SKM-1 (cell line): ENCODE measurements at regions not wholly inside any gene's neighbourhood (a gene's known extent, or its start where the extent isn't known, plus 50 kb on each side); places are given as distances from the start of the nearest gene placed in this dataset.
"Not testable (repeated sequence)": the region's sequence is repeated elsewhere in the genome, so short reads cannot be mapped to it uniquely, and the experiment has no call there.

ENCODE experiments used
- DNase-seq: peaks from one replicate; lab custom pipeline; 2025; ENCODE audit not compliant: unreplicated experiment; lab: John Stamatoyannopoulos, UW

- no peak for DNase-seq
Observed at GRCh38 chr6:12474167-12475140, 184.3 kb downstream of the EDN1 start.

- DNase-seq = no peak
Observed at GRCh38 chr6:12476484-12476883, 186.3 kb downstream of the EDN1 start.

GRCh38 chr6:12477616-12478015, 187.5 kb downstream of the EDN1 start:
- no peak for DNase-seq

GRCh38 chr6:12478921-12479320, 188.8 kb downstream of the EDN1 start:
- no peak for DNase-seq

- no peak for DNase-seq
Observed at GRCh38 chr6:12479451-12479850, 189.3 kb downstream of the EDN1 start.

GRCh38 chr6:12479881-12480280, 189.7 kb downstream of the EDN1 start:
- no peak for DNase-seq

- DNase-seq = no peak
Observed at GRCh38 chr6:12480379-12480778, 190.2 kb downstream of the EDN1 start.

GRCh38 chr6:12481292-12481691, 191.1 kb downstream of the EDN1 start:
- no peak for DNase-seq

- no peak for DNase-seq
Observed at GRCh38 chr6:12481850-12482249, 191.7 kb downstream of the EDN1 start.

GRCh38 chr6:12482386-12483375, 192.5 kb downstream of the EDN1 start:
- DNase-seq = peak; percentile 44

- peak; percentile 37 for DNase-seq
Observed at GRCh38 chr6:12483712-12484111, 193.6 kb downstream of the EDN1 start.

- no peak for DNase-seq
Observed at GRCh38 chr6:12484519-12484918, 194.4 kb downstream of the EDN1 start.

- DNase-seq = no peak
Observed at GRCh38 chr6:12485226-12485764, 195.1 kb downstream of the EDN1 start.

- DNase-seq = no peak
Observed at GRCh38 chr6:12485837-12486236, 195.7 kb downstream of the EDN1 start.

- DNase-seq = no peak
Observed at GRCh38 chr6:12490351-12490903, 200.3 kb downstream of the EDN1 start.

- DNase-seq = no peak
Observed at GRCh38 chr6:12490904-12491571, 200.9 kb downstream of the EDN1 start.

- DNase-seq = not testable (repeated sequence)
Observed at GRCh38 chr6:12492929-12493328, 202.8 kb downstream of the EDN1 start.

- no peak for DNase-seq
Observed at GRCh38 chr6:12493446-12493845, 203.3 kb downstream of the EDN1 start.

- DNase-seq = no peak
Observed at GRCh38 chr6:12494161-12494560, 204.0 kb downstream of the EDN1 start.

GRCh38 chr6:12501990-12502389, 211.8 kb downstream of the EDN1 start:
- no peak for DNase-seq
